GM23338 (cell line): ENCODE measurements at regions not wholly inside any gene's neighbourhood (a gene's known extent, or its start where the extent isn't known, plus 50 kb on each side); places are given as distances from the start of the nearest gene placed in this dataset.

Source experiments
- EZH2phosphoT487 ChIP-seq: fragments of 200-600 bp; sonication (generic); IDR thresholded peaks from one replicate; pipeline ENCODE4 v1.8.1; 2018; ENCODE audit warnings: antibody characterized with exemption; ENCODE audit not compliant: unreplicated experiment
- NANOG ChIP-seq: IDR thresholded peaks from 2 replicates; pipeline ENCODE4 v1.6.1; 2016; ENCODE audit warnings: antibody characterized with exemption, borderline replicate concordance
- POLR2AphosphoS5 ChIP-seq: IDR thresholded peaks from 2 replicates; pipeline ENCODE4 v1.6.1; 2016; ENCODE audit warnings: antibody characterized with exemption, low read depth
- TF ChIP-seq, protein P1 (sequence below), 2 experiments: fragments of 200-600 bp in 1 of 2; sonication (generic) in 1 of 2; conservative IDR thresholded peaks; 2 replicates each; pipeline versions ENCODE4 v1.5.1 to v1.6.1; 2016 to 2017; ENCODE audit warnings: antibody characterized with exemption in 2 of 2, low read depth in 2 of 2, mild to moderate bottlenecking in 2 of 2, moderate library complexity in 1 of 2
- TF ChIP-seq, protein P2 (sequence below): fragments of 250-450 bp; sonication (Bioruptor Pico); IDR thresholded peaks from 2 replicates; pipeline ENCODE4 v1.5.0; 2020; ENCODE audit warnings: mild to moderate bottlenecking, moderate library complexity
- TF ChIP-seq, protein P3 (sequence below): IDR thresholded peaks from one replicate; pipeline ENCODE4 v1.6.1; 2018; ENCODE audit warnings: antibody characterized with exemption; ENCODE audit not compliant: unreplicated experiment

DNA sequence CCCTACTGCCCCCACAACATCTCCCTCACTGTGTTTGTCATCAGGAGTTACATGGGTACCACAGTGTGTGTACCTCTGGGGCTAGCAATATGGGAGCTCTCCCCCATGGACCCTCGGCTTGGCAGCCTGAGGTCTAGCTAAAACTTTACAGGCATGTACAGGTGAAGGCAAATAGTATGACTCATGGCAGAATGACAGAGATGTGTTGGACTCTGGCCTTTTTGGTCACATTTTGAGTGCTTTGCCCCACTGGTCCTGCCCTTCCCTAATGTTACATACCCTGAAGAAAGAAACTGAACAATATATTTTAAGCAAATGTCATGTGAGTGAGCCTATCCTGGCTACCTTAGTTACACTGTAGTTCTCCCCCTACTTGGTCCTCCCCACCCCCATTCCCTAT is 124.0 kb downstream of the NGF start:
- TF ChIP-seq, protein P1, sequence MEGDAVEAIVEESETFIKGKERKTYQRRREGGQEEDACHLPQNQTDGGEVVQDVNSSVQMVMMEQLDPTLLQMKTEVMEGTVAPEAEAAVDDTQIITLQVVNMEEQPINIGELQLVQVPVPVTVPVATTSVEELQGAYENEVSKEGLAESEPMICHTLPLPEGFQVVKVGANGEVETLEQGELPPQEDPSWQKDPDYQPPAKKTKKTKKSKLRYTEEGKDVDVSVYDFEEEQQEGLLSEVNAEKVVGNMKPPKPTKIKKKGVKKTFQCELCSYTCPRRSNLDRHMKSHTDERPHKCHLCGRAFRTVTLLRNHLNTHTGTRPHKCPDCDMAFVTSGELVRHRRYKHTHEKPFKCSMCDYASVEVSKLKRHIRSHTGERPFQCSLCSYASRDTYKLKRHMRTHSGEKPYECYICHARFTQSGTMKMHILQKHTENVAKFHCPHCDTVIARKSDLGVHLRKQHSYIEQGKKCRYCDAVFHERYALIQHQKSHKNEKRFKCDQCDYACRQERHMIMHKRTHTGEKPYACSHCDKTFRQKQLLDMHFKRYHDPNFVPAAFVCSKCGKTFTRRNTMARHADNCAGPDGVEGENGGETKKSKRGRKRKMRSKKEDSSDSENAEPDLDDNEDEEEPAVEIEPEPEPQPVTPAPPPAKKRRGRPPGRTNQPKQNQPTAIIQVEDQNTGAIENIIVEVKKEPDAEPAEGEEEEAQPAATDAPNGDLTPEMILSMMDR (conservative IDR thresholded peaks at IDR 0.05; ENCODE audit: low read depth in 2 of 2), result no peak
- TF ChIP-seq POLR2AphosphoS5, result no peak
- TF ChIP-seq, protein P2, sequence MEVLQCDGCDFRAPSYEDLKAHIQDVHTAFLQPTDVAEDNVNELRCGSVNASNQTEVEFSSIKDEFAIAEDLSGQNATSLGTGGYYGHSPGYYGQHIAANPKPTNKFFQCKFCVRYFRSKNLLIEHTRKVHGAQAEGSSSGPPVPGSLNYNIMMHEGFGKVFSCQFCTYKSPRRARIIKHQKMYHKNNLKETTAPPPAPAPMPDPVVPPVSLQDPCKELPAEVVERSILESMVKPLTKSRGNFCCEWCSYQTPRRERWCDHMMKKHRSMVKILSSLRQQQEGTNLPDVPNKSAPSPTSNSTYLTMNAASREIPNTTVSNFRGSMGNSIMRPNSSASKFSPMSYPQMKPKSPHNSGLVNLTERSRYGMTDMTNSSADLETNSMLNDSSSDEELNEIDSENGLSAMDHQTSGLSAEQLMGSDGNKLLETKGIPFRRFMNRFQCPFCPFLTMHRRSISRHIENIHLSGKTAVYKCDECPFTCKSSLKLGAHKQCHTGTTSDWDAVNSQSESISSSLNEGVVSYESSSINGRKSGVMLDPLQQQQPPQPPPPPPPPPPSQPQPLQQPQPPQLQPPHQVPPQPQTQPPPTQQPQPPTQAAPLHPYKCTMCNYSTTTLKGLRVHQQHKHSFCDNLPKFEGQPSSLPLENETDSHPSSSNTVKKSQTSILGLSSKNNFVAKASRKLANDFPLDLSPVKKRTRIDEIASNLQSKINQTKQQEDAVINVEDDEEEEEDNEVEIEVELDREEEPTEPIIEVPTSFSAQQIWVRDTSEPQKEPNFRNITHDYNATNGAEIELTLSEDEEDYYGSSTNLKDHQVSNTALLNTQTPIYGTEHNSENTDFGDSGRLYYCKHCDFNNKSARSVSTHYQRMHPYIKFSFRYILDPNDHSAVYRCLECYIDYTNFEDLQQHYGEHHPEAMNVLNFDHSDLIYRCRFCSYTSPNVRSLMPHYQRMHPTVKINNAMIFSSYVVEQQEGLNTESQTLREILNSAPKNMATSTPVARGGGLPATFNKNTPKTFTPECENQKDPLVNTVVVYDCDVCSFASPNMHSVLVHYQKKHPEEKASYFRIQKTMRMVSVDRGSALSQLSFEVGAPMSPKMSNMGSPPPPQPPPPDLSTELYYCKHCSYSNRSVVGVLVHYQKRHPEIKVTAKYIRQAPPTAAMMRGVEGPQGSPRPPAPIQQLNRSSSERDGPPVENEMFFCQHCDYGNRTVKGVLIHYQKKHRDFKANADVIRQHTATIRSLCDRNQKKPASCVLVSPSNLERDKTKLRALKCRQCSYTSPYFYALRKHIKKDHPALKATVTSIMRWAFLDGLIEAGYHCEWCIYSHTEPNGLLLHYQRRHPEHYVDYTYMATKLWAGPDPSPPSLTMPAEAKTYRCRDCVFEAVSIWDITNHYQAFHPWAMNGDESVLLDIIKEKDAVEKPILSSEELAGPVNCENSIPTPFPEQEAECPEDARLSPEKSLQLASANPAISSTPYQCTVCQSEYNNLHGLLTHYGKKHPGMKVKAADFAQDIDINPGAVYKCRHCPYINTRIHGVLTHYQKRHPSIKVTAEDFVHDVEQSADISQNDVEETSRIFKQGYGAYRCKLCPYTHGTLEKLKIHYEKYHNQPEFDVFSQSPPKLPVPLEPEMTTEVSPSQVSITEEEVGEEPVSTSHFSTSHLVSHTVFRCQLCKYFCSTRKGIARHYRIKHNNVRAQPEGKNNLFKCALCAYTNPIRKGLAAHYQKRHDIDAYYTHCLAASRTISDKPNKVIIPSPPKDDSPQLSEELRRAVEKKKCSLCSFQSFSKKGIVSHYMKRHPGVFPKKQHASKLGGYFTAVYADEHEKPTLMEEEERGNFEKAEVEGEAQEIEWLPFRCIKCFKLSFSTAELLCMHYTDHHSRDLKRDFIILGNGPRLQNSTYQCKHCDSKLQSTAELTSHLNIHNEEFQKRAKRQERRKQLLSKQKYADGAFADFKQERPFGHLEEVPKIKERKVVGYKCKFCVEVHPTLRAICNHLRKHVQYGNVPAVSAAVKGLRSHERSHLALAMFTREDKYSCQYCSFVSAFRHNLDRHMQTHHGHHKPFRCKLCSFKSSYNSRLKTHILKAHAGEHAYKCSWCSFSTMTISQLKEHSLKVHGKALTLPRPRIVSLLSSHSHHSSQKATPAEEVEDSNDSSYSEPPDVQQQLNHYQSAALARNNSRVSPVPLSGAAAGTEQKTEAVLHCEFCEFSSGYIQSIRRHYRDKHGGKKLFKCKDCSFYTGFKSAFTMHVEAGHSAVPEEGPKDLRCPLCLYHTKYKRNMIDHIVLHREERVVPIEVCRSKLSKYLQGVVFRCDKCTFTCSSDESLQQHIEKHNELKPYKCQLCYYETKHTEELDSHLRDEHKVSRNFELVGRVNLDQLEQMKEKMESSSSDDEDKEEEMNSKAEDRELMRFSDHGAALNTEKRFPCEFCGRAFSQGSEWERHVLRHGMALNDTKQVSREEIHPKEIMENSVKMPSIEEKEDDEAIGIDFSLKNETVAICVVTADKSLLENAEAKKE, result no peak
- no peak for TF ChIP-seq NANOG
- TF ChIP-seq EZH2phosphoT487, result no peak
- TF ChIP-seq, protein P3, sequence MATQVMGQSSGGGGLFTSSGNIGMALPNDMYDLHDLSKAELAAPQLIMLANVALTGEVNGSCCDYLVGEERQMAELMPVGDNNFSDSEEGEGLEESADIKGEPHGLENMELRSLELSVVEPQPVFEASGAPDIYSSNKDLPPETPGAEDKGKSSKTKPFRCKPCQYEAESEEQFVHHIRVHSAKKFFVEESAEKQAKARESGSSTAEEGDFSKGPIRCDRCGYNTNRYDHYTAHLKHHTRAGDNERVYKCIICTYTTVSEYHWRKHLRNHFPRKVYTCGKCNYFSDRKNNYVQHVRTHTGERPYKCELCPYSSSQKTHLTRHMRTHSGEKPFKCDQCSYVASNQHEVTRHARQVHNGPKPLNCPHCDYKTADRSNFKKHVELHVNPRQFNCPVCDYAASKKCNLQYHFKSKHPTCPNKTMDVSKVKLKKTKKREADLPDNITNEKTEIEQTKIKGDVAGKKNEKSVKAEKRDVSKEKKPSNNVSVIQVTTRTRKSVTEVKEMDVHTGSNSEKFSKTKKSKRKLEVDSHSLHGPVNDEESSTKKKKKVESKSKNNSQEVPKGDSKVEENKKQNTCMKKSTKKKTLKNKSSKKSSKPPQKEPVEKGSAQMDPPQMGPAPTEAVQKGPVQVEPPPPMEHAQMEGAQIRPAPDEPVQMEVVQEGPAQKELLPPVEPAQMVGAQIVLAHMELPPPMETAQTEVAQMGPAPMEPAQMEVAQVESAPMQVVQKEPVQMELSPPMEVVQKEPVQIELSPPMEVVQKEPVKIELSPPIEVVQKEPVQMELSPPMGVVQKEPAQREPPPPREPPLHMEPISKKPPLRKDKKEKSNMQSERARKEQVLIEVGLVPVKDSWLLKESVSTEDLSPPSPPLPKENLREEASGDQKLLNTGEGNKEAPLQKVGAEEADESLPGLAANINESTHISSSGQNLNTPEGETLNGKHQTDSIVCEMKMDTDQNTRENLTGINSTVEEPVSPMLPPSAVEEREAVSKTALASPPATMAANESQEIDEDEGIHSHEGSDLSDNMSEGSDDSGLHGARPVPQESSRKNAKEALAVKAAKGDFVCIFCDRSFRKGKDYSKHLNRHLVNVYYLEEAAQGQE, result no peak
